NCI-H1092 treated with DMSO at 0.1 percent for 48 hours (cell line): ENCODE measurements at regions not wholly inside any gene's neighbourhood (a gene's known extent, or its start where the extent isn't known, plus 50 kb on each side); places are given as distances from the start of the nearest gene placed in this dataset.

Experiments
- DNase-seq: peaks from one replicate; lab custom pipeline; 2025; lab: John Stamatoyannopoulos, UW

DNA sequence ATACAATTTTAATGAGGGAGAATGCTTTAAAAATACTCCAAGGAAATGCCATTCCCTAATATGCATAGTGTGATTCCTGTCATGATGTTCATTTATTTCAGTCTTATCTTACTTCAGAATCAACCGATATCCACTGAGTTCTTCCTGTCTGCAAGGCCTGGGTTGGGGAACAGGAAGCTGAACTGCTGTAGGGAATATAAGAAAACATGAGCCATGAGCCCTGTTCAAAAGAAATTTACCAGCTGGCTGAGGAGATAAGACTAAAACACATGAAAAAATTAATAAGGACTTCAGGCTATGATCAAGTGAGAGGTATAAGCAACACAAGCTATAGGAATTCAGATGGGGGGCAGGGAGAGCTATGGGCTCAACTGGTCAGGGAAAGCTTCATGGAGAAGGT lies 184.7 kb downstream of the PLPP4 start:
- no peak for DNase-seq

DNA sequence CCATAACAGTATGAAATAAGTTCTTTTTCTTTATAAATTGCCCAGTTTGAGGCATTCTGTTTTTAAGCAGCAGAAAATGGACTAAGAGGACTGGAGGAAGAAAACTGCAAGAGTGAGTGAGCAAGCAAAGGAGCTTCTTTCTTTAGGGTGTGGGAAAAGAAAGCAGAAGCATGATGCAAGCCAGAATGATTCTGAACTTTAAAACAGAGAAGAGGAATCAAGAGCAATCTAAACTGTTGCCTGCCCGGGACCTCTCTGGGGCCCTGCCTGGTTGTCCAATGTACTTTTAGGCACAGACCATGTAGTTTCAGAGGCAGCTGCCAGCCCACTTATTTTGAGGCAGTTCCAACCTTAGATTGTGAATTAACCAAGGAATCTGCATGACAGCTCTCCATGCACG lies 186.3 kb downstream of the PLPP4 start:
- DNase-seq = no peak

DNA sequence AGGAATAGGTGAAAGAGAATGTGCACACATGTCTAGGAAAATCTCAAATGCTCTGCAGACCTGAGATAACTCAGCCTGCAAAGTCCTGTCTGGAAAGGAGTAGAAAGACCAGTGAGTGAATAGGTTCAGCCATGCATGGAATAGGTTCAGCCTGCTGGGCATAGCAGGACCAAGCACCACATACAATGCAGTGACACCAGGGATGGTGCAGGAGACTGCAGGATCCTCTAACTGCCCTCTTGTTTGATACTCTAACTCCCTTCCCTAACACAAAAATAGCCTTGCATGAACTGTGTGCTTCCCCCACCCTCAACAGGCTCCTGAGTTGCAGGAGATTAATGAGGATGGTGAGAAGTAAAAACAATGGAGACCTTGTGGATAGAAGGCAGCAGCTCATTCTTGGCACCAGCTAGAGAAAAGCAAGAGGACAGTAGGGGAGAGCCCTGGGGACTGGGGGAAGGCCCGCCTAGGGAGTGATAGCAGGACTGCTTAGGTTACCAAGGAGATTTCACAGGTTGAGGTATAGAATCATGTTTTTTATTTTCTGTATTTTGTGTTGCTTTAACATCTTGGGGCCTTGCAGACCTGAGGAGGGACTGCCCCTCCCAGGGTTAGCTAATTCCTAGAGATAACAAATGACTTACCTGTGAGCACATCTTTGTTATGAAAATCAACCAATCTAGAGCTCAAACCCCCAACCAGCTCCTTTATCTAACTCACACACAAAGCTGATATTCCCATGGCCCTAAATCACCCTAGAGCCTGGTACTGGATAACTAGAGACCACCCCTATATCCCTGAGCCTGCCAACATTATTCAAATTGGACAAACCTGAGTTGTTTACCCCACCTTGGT lies 187.8 kb downstream of the PLPP4 start:
- no peak for DNase-seq

DNA sequence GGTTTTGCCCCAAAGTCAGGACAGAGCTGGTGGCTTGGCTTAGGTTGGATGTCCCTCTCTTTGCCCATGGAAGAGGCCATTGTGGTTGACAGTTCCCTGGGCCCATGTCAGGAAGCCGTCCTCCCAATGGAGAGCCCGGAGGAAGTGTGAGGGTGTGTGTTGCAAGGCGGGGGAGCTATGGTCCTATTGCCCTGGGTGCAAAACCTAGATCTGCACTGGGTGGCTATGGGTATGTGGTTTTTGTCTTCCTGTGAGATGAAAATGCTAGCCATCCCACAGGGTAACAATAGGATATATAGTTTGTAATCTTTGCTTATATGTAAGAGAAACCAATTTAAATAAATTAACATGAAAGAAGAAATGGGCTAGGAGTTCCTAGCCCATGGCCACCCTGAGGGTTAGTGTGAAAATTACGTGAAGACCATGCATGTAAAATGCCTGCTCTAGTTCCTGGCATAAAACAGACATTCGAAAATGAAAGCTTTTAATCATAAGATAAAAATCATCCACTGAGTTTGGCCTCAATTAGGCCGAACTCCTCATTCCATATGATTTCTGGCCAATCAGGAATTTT lies 189.2 kb downstream of the PLPP4 start:
- no peak for DNase-seq

DNA sequence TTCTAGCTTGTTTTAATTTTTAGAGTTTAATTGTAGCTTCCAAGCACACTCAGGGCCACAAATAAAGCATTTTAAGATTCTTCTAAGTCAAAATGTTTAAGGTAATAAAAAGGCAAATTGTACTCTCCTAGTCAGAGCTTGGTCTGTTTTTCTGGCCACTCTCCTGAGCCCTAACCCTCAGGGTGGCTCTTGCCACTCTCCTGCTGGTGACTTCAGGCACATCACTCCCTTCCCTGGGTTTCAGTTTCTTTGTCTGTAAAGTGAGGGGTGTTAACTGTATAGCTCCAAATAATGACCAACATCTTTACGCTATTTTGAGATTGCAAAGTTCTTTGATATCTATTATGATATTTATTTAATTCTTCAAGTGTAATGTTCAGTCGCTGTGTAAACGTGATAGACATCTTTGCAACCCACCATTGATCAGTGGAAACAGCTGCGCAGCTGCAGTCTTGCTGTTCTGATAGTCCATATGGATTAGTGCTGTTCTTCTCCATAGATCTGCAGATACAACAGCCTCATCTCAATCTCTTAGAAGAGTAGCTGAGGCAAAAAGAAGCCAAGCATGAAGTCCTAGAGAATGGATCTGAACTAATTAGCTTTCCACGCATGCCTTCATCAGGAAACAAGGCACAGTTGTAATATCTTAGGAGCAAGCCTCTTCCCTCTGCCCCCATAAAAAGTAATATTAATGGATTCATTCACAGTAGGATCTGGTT lies 189.9 kb downstream of the PLPP4 start:
- DNase-seq = no peak

DNA sequence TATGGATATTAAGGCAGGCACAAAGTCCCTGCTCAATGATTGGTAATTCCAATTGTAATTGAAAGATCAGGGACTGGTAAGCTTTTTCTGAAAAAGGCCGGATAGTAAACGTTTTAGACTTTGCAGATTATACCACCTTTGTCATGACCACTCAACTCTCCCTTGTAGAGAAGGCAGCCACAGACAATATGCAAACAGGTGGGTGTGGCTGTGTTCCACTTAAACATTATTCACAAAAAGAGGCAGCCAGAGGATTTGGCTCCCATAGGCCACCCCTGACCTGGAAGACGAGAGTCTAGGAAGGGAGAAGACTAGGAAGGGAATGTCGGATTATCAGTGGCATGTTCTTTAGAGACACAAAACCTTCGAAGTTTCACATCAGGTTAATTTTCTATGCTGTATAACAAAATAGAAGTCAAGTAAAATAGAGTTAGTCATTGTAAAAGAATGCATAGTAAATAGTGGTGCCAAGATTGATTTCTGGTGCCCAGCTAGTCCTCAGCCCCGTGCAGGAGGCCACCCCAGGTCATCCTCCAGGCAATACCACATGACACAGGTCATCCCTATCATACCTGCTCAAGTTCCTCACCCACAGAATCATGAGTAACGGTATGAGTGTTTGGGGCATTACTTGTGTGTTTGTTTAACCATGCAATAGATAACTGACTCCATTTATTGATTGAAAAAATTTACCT lies 193.8 kb downstream of the PLPP4 start:
- no peak for DNase-seq

GRCh38 chr10:120656107-120656506 lies 195.1 kb upstream of the WDR11 start:
- DNase-seq = no peak

DNA sequence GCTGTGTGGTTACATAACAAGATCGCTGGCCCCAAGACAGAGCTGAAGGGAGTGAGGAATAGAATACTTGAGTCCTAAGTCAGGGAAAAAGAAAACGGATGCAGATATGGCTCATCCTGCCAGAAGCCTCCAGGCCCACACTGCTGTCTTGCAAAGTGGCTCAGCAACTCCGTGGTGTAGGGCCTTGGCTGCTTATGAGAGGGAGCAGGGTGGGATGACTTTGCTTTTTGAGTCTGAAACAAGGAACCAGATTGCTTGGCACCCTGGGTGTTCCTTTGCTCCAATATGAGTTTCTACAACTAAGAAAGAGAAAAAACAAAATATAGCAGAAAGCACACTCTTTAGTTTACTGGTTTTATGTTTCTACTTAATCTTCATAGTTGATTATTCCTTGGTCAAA lies 193.8 kb upstream of the WDR11 start:
- DNase-seq = no peak

DNA sequence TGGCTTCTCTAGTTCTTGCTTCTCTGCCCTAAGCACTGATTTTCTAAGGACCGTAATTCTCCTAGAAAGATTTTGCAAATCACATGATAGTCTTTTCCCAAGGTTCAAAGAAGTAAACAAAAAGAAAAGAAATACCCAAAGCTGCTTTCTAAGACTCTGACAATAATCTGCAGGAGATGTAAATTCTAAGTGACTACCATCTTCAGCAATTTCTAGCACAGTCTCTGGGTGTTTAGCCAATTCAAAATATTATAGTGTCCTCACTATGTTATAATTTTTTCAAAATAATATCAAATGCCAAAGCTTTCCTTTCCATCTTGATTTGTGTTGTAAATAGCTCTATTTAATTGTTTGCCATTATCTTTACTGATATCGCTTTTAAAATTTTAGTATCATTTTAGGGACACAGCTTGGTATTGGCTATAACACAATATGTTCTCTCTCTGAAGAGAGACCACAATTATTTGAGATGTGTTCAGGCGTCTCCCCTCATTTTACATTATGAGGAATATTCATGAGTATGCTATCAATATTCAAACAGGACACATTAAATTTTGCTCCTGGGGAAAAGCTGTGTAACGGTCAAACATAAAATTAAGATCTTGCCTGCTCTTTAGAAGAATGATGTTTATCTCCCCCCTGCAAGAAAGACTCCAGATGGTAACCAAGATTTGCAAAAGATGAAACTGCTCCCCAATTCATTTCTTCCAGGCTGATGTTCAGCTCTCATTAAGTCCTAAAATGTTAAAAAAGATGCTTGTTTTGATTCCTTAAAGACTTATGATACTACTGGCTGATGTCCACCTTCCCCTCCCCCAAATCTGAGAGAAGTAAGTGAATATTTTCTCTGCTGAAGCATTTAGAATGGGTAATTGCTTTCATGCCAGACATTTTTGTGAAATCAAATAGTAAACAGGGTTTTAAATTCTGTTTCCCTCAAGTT lies 191.9 kb upstream of the WDR11 start:
- no peak for DNase-seq

GRCh38 chr10:120666308-120666707 lies 184.9 kb upstream of the WDR11 start:
- no peak for DNase-seq

DNA sequence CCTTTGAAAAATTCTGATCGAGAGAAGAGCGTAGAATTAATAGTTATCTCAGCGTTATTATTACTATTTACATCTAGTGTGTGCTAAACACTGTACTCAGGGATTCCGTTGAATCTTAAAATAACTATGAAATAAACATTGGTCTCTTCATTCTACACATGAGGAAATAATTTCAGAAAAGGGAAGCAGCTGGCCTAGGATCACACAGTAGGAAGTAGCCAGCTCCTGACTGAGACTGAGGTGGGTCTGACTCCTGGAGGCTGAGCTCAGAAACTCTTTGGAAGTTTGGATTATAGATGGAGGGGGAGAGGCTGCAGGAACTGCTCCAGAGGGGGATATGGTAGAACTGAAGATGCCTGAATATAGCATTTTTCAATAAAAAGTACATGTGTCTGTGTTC lies 183.9 kb upstream of the WDR11 start:
- DNase-seq = no peak

DNA sequence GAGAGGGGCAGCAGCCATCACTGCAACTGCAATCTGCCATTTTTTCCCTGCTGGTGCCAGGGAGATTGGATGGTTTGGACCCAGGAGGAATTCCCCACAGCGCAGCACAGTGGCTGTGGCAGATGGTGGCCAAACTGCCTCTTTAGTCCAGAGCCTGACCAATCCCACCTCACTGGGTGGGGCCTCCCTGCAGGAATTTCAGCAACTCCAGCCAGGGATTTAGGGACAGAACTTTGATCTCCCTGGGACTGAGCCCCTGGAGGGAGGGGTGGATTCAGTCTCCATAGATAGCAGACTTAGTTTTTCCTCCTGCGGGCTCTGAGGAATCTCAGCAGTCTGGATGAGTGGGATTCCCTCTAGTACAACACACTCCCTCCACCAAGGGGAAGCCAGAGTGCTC lies 179.7 kb upstream of the WDR11 start:
- DNase-seq = no peak

DNA sequence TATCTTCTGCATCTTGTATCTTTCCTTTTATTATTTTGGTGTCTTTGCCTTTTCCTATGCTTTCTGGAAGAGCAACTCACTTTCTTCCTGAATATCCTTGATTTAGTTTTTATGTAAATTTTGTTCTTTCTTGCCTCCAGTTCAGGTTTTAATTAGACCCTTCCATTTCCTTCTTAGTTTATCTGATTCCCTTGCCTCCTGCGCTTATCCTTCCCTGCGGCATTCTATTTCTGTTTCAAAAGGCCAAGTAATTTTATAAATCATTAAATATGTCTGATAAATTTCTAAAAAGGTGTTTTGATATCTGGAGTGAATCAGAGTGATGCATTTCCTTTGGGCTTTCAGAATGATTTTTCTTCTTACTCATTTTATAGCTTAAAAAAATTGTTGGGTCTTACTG lies 167.7 kb upstream of the WDR11 start:
- no peak for DNase-seq

DNA sequence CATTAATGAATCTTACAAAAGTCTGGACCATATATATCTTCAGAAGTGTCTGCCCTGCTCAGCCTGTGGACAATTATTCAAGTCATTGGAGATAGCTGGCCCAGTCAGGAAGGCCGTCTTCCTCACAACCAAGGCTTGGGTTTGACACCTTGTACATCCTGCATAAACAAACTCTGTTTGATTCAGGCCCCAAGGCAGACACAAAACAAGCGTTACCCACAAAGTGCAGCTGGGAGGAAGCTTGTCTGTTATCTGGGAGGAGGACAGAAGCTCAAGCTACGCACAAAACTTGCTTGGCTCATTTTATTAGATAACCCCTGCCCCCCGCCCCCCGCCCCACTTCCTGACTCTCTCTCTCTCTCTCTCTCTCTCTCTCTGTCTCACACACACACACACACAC lies 166.9 kb upstream of the WDR11 start:
- DNase-seq = no peak

GRCh38 chr10:120685136-120685535 lies 166.0 kb upstream of the WDR11 start:
- no peak for DNase-seq

DNA sequence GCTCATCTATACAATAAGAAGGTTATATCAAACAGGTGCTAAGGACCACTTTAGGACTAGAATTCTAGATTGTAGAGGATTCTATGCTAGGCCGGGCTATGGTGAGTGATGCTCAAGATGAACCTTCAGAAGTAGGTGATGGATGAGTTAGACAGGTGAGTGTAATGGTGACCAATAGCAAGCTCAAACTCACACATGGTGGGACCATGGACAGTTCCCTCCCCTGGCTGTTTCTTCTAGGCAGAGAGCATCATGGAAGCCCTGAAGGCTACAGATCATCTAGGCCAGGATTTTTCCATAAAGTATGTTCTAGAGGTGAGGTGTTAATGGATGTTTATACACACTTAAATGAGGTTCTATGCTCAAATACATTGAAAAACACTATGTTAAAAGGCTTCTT lies 162.2 kb upstream of the WDR11 start:
- DNase-seq = no peak

- no peak for DNase-seq
Observed at GRCh38 chr10:120689777-120690529, 161.2 kb upstream of the WDR11 start.

DNA sequence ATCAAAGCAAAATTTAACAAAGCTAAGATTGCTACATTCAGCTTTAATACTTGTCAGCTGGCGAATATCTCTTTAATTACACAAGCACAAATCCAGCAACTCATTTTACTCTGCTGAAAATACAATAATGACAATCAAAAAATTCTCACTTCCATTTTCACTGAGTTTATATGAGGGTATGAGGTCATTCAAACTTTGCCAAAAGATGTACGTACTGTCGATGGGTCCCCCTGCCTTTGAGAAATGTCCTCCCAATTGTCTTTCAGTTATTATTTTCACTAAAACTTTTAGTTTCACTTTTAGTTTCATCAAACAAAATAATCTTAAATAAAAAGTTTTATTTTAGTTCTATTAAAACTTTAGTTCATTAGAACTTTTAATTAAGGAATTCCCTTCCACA lies 159.5 kb upstream of the WDR11 start:
- no peak for DNase-seq

- DNase-seq = no peak
Observed at GRCh38 chr10:120700426-120700825, 150.7 kb upstream of the WDR11 start.

GRCh38 chr10:120701381-120701780 lies 149.8 kb upstream of the WDR11 start:
- no peak for DNase-seq

DNA sequence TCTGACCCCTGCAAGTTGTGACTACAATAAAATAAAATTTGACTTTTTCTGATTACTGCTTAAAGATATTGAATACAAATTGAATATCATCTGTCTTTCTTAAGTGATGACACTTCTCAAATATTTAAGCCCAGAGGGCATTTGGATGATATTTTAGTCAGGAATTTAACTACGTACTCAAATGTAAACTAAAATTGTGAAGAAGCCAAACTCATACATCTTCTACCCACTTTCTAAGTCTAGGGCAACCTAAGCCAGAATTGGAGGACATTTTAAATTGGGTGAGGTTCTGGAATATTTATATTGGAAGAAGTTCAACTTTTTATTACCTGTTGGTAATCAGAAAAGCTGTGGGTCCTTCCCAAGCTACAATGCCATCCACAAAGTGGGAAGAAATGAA lies 149.1 kb upstream of the WDR11 start:
- no peak for DNase-seq
